Gastrocnemius medialis (tissue), 4 donors: ENCODE measurements at regions not wholly inside any gene's neighbourhood (a gene's known extent, or its start where the extent isn't known, plus 50 kb on each side); places are given as distances from the start of the nearest gene placed in this dataset.

Experiments
- ATAC-seq, 2 donors: fragments of 150-250 bp; one replicate each; pipeline ENCODE4 v1.9.1; 2016
- DNase-seq, 2 donors: peaks; one replicate each; pipeline ENCODE4 v3.0.0-alpha.2; 2019
- H3K27ac ChIP-seq, 4 donors: fragments of 200-600 bp; sonication (generic); 1 replicate in 1 of 4; 2 replicates in 3 of 4; pipeline ENCODE4 v1.5.1; 2016 to 2018; ENCODE audit warnings: mild to moderate bottlenecking in 2 of 4, moderate library complexity in 1 of 4
- H3K27me3 ChIP-seq, 3 donors: fragments of 200-600 bp; sonication (generic) in 2 of 3; 1 replicate in 1 of 3; 2 replicates in 2 of 3; pipeline versions ENCODE4 v1.5.1 to v1.6.0; 2016 to 2019; ENCODE audit warnings: mild to moderate bottlenecking in 1 of 3, moderate library complexity in 1 of 3
- H3K36me3 ChIP-seq, 2 donors: fragments of 200-600 bp; sonication (generic) in 1 of 2; one replicate each; pipeline ENCODE4 v1.5.1; 2017 to 2018
- H3K4me1 ChIP-seq, 2 donors: fragments of 200-600 bp; sonication (generic) in 1 of 2; one replicate each; pipeline ENCODE4 v1.5.1; 2016 to 2017; ENCODE audit warnings: mild to moderate bottlenecking in 2 of 2
- H3K4me3 ChIP-seq, 4 donors: fragments of 200-600 bp; sonication (generic) in 3 of 4; 1 replicate in 1 of 4; 2 replicates in 3 of 4; pipeline ENCODE4 v1.5.1; 2016 to 2019; ENCODE audit warnings: mild to moderate bottlenecking in 2 of 4
- H3K9me3 ChIP-seq, 3 donors: fragments of 200-600 bp; sonication (generic) in 2 of 3; 1 replicate in 1 of 3; 2 replicates in 2 of 3; pipeline ENCODE4 v1.5.1; 2016 to 2019
- CTCF ChIP-seq, 5 experiments: fragments of 450-650 bp in 3 of 5; fragments of 200-600 bp in 2 of 5; sonication (generic) in 2 of 5; IDR thresholded peaks in 4 of 5; conservative IDR thresholded peaks in 1 of 5; 1 replicate in 4 of 5; 2 replicates in 1 of 5; pipeline ENCODE4 v1.5.1; 2016 to 2019; ENCODE audit warnings: antibody characterized with exemption in 5 of 5, mild to moderate bottlenecking in 3 of 5, moderate library complexity in 3 of 5
- POLR2A ChIP-seq, 2 donors: fragments of 450-650 bp; IDR thresholded peaks; one replicate each; pipeline ENCODE4 v1.6.1; 2017; ENCODE audit warnings: antibody characterized with exemption in 2 of 2, mild to moderate bottlenecking in 2 of 2, moderate library complexity in 2 of 2
- in situ Hi-C, 4 donors: fragments of 200-750 bp; cut with MboI; loops; one replicate each; pipeline versions ENCODE4 v1.15.0 to v1.8.0; 2017; ENCODE audit warnings: low sequenced_read_pairs in 4 of 4
- intact Hi-C: fragments of 100-400 bp; cut with DNase I; formaldehyde crosslinking; loops from one replicate; pipeline ENCODE4 v1.15.1; 2023; ENCODE audit warnings: low total_unique reads

GRCh38 chr3:99468918-99469317, 169.5 kb upstream of the COL8A1 start:
- intact Hi-C loops, result no loop called here
- no peak for DNase-seq
- no peaks in the 10 kb centered on the region for H3K36me3 ChIP-seq
- in situ Hi-C loops, result no loop called here
- no peaks in the 10 kb centered on the region for H3K9me3 ChIP-seq
- H3K27me3 ChIP-seq, result no peaks in the 10 kb centered on the region
- no peak overlapping the region for H3K4me3 ChIP-seq
- H3K27ac ChIP-seq, result no peak overlapping the region
- no peak for ATAC-seq
- no peaks in the 10 kb centered on the region for H3K4me1 ChIP-seq
- TF ChIP-seq CTCF (IDR thresholded peaks at IDR 0.05 in 4 of 5, conservative IDR thresholded peaks at IDR 0.05 in 1 of 5) (no peak), POLR2A (IDR thresholded peaks at IDR 0.05) (no peak)

- Histone ChIP-seq H3K9me3 (no peaks in the 10 kb centered on the region), H3K27me3 (no peaks in the 10 kb centered on the region), H3K4me3 (no peak overlapping the region), H3K4me1 (no peaks in the 10 kb centered on the region), H3K27ac (no peak overlapping the region), H3K36me3 (no peaks in the 10 kb centered on the region)
- ATAC-seq (no peak), DNase-seq (no peak)
- in situ Hi-C loops (no loop called here), intact Hi-C loops (no loop called here)
- TF ChIP-seq POLR2A (IDR thresholded peaks at IDR 0.05), result no peak
- TF ChIP-seq CTCF (IDR thresholded peaks at IDR 0.05 in 4 of 5, conservative IDR thresholded peaks at IDR 0.05 in 1 of 5), result no peak
These were observed 171.0 kb upstream of the COL8A1 start for GRCh38 chr3:99467420-99467819.

GRCh38 chr3:99466331-99466730, 172.1 kb upstream of the COL8A1 start:
- Histone ChIP-seq H3K4me3 (no peak overlapping the region), H3K36me3 (no peaks in the 10 kb centered on the region), H3K27me3 (no peaks in the 10 kb centered on the region), H3K9me3 (no peaks in the 10 kb centered on the region), H3K4me1 (no peaks in the 10 kb centered on the region), H3K27ac (no peak overlapping the region)
- no peak for TF ChIP-seq POLR2A (IDR thresholded peaks at IDR 0.05)
- no peak for TF ChIP-seq CTCF (IDR thresholded peaks at IDR 0.05 in 4 of 5, conservative IDR thresholded peaks at IDR 0.05 in 1 of 5)
- ATAC-seq, result no peak
- intact Hi-C loops, result no loop called here
- DNase-seq, result no peak
- in situ Hi-C loops, result no loop called here

- no peak for DNase-seq
- H3K9me3 ChIP-seq, result no peaks in the 10 kb centered on the region
- no peak for ATAC-seq
- H3K4me1 ChIP-seq, result no peaks in the 10 kb centered on the region
- H3K27ac ChIP-seq, result no peak overlapping the region
- H3K27me3 ChIP-seq, result no peaks in the 10 kb centered on the region
- intact Hi-C loops, result no loop called here
- in situ Hi-C loops, result no loop called here
- no peak for TF ChIP-seq POLR2A (IDR thresholded peaks at IDR 0.05)
- no peaks in the 10 kb centered on the region for H3K36me3 ChIP-seq
- no peak overlapping the region for H3K4me3 ChIP-seq
These were observed 180.4 kb upstream of the COL8A1 start for GRCh38 chr3:99458013-99458412.

- in situ Hi-C loops, result no loop called here
- DNase-seq (no peak), ATAC-seq (no peak)
- intact Hi-C loops, result no loop called here
- Histone ChIP-seq H3K9me3 (no peaks in the 10 kb centered on the region), H3K27me3 (no peaks in the 10 kb centered on the region), H3K36me3 (no peaks in the 10 kb centered on the region), H3K4me3 (no peak overlapping the region), H3K4me1 (no peaks in the 10 kb centered on the region), H3K27ac (no peak overlapping the region)
- TF ChIP-seq POLR2A (IDR thresholded peaks at IDR 0.05) (no peak), CTCF (IDR thresholded peaks at IDR 0.05 in 4 of 5, conservative IDR thresholded peaks at IDR 0.05 in 1 of 5) (no peak)
These were observed 195.8 kb upstream of the COL8A1 start for GRCh38 chr3:99442599-99442998.
